ENCODE measurements at regions not wholly inside any gene's neighbourhood (a gene's known extent, or its start where the extent isn't known, plus 50 kb on each side); places are given as distances from the start of the nearest gene placed in this dataset.

DNA sequence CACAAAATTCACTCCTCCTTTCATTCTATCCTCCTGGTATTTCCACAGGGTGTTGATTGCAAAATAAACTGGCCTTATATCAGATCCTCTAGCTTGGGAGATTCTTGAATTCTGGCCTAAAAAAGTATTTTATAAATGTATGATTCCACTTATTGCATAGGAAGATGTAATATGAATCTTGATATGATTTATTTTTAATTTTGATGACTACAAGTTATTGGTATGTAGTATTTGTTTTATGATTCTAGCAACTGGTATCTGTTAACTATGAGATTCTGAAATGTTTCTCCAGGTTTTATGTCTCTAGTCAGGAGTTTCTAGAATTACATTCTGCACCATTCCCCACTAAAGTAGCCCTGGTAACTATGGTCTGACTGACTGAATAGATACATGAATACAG, 373.9 kb upstream of the C11orf87 start:
- DNase-seq (ENCODE audit: low read depth, low spot score) (no peak), ATAC-seq (no peak)
- Histone ChIP-seq H3K79me2 (ENCODE audit: insufficient read depth, low read length) (no peaks in the 10 kb centered on the region), H4K20me1 (ENCODE audit: insufficient read depth) (no peaks in the 10 kb centered on the region), H3K9me3 (ENCODE audit: control insufficient read depth in 1 of 2, insufficient read depth in 1 of 2, low read depth in 1 of 2, low read length in 2 of 2) (no peaks in the 10 kb centered on the region), H3K4me3 (replicated peaks in 1 of 2; ENCODE audit: low read depth in 1 of 2, low read length in 2 of 2) (no peak overlapping the region), H3K4me1 (ENCODE audit: control insufficient read depth in 1 of 2, insufficient read depth in 2 of 2, low read length in 2 of 2) (no peaks in the 10 kb centered on the region), H3K9me2 (ENCODE audit: insufficient read depth) (no peaks in the 10 kb centered on the region), H3K4me2 (ENCODE audit: low read length) (no peak overlapping the region), H3K9ac (ENCODE audit: low read length) (no peak overlapping the region), H3K27me3 (ENCODE audit: insufficient read depth, low read length) (no peaks in the 10 kb centered on the region), H2AFZ (ENCODE audit: low read depth, low read length, poor library complexity, severe bottlenecking) (no peak overlapping the region), H3K36me3 (ENCODE audit: control insufficient read depth in 1 of 2, insufficient read depth in 2 of 2, low read length in 2 of 2) (no peaks in the 10 kb centered on the region), H3K27ac (ENCODE audit: low read depth, low read length) (no peak overlapping the region)
- ChIA-PET POLR2A (no interaction called here), CTCF (no interaction called here), RAD21 (ENCODE audit: low non-redundant PET in 1 of 2, low total read pairs in 2 of 2, uncharacterized antibody in 2 of 2, unreplicated experiment in 2 of 2) (no interaction called here)
- TF ChIP-seq, protein P1, sequence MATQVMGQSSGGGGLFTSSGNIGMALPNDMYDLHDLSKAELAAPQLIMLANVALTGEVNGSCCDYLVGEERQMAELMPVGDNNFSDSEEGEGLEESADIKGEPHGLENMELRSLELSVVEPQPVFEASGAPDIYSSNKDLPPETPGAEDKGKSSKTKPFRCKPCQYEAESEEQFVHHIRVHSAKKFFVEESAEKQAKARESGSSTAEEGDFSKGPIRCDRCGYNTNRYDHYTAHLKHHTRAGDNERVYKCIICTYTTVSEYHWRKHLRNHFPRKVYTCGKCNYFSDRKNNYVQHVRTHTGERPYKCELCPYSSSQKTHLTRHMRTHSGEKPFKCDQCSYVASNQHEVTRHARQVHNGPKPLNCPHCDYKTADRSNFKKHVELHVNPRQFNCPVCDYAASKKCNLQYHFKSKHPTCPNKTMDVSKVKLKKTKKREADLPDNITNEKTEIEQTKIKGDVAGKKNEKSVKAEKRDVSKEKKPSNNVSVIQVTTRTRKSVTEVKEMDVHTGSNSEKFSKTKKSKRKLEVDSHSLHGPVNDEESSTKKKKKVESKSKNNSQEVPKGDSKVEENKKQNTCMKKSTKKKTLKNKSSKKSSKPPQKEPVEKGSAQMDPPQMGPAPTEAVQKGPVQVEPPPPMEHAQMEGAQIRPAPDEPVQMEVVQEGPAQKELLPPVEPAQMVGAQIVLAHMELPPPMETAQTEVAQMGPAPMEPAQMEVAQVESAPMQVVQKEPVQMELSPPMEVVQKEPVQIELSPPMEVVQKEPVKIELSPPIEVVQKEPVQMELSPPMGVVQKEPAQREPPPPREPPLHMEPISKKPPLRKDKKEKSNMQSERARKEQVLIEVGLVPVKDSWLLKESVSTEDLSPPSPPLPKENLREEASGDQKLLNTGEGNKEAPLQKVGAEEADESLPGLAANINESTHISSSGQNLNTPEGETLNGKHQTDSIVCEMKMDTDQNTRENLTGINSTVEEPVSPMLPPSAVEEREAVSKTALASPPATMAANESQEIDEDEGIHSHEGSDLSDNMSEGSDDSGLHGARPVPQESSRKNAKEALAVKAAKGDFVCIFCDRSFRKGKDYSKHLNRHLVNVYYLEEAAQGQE (IDR thresholded peaks at IDR 0.05; ENCODE audit: low read depth), result no peak
- TF ChIP-seq SRF (IDR thresholded peaks at IDR 0.05; ENCODE audit: low read depth), result no peak
- TF ChIP-seq EZH2 (IDR thresholded peaks at IDR 0.05), result no peak
- no peak for TF ChIP-seq SP1 (IDR thresholded peaks at IDR 0.05; ENCODE audit: low read depth)
- TF ChIP-seq, protein P2, sequence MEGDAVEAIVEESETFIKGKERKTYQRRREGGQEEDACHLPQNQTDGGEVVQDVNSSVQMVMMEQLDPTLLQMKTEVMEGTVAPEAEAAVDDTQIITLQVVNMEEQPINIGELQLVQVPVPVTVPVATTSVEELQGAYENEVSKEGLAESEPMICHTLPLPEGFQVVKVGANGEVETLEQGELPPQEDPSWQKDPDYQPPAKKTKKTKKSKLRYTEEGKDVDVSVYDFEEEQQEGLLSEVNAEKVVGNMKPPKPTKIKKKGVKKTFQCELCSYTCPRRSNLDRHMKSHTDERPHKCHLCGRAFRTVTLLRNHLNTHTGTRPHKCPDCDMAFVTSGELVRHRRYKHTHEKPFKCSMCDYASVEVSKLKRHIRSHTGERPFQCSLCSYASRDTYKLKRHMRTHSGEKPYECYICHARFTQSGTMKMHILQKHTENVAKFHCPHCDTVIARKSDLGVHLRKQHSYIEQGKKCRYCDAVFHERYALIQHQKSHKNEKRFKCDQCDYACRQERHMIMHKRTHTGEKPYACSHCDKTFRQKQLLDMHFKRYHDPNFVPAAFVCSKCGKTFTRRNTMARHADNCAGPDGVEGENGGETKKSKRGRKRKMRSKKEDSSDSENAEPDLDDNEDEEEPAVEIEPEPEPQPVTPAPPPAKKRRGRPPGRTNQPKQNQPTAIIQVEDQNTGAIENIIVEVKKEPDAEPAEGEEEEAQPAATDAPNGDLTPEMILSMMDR (IDR thresholded peaks at IDR 0.05 in 2 of 3, conservative IDR thresholded peaks at IDR 0.05 in 1 of 3; ENCODE audit: borderline replicate concordance in 1 of 3, insufficient read depth in 1 of 3, low read depth in 2 of 3, low read length in 2 of 3), result no peak
- TF ChIP-seq, protein P3, sequence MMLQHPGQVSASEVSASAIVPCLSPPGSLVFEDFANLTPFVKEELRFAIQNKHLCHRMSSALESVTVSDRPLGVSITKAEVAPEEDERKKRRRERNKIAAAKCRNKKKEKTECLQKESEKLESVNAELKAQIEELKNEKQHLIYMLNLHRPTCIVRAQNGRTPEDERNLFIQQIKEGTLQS (IDR thresholded peaks at IDR 0.05), result no peak
- no peak for TF ChIP-seq ELF1 (IDR thresholded peaks at IDR 0.05; ENCODE audit: borderline replicate concordance, low read depth)
- TF ChIP-seq CBX3 (IDR thresholded peaks at IDR 0.05; ENCODE audit: low read depth), result no peak
- TF ChIP-seq MAX (IDR thresholded peaks at IDR 0.05), result no peak
- TF ChIP-seq EGR1 (IDR thresholded peaks at IDR 0.05; ENCODE audit: low read depth), result no peak
- no peak for TF ChIP-seq ZFX (IDR thresholded peaks at IDR 0.05)
- no TSS peak for BruUV-seq (replicated peaks)
- intact Hi-C loops (cut with micrococcal nuclease), result no loop called here
